HFFc6 (cell line): ENCODE measurements at regions not wholly inside any gene's neighbourhood (a gene's known extent, or its start where the extent isn't known, plus 50 kb on each side); places are given as distances from the start of the nearest gene placed in this dataset.

Source experiments
- DNase-seq: peaks from one replicate; pipeline ENCODE4 v3.0.0-alpha.2; 2018
- H3K27ac Mint-ChIP-seq: 2 replicates; pipeline ENCODE4 v1.8.0; 2020; ENCODE audit warnings: mild to moderate bottlenecking, mixed read lengths
- H3K27me3 Mint-ChIP-seq: 2 replicates; pipeline ENCODE4 v1.8.0; 2021; ENCODE audit warnings: mild to moderate bottlenecking, moderate library complexity, mixed read lengths; ENCODE audit not compliant: insufficient read depth
- H3K36me3 Mint-ChIP-seq: 2 replicates; pipeline ENCODE4 v1.8.0; 2021; ENCODE audit warnings: low read depth, mixed read lengths
- H3K4me1 Mint-ChIP-seq: 2 replicates; pipeline ENCODE4 v1.8.0; 2020; ENCODE audit warnings: low read depth, mixed read lengths
- H3K4me3 Mint-ChIP-seq: 2 replicates; pipeline ENCODE4 v1.8.0; 2020; ENCODE audit warnings: mild to moderate bottlenecking, moderate library complexity, mixed read lengths
- H3K9me3 Mint-ChIP-seq: 2 replicates; pipeline ENCODE4 v1.8.0; 2020; ENCODE audit warnings: mild to moderate bottlenecking, mixed read lengths
- CTCF ChIP-seq: fragments of 200-600 bp; sonication (generic); IDR thresholded peaks from 2 replicates; pipeline ENCODE4 v1.5.0; 2021; ENCODE audit warnings: antibody characterized with exemption, mild to moderate bottlenecking

- Mint-ChIP-seq H3K27ac (no peak overlapping the region), H3K27me3 (peaks cover 55% of the 10 kb centered on the region), H3K9me3 (no peaks in the 10 kb centered on the region), H3K4me1 (no peaks in the 10 kb centered on the region), H3K36me3 (no peaks in the 10 kb centered on the region), H3K4me3 (no peak overlapping the region)
- DNase-seq = no peak
- no peak for TF ChIP-seq CTCF
Observed at GRCh38 chr16:86448306-86448890, 61.9 kb upstream of the FOXF1 start.

- Mint-ChIP-seq H3K27me3 (peaks cover 54% of the 10 kb centered on the region), H3K9me3 (peaks cover 5% of the 10 kb centered on the region; the same call in 1 of the 2 replicates), H3K4me3 (no peak overlapping the region), H3K27ac (no peak overlapping the region), H3K4me1 (no peaks in the 10 kb centered on the region), H3K36me3 (no peaks in the 10 kb centered on the region)
- no peak for DNase-seq
- no peak for TF ChIP-seq CTCF
Observed at GRCh38 chr16:86449446-86450095, 60.8 kb upstream of the FOXF1 start.

- Mint-ChIP-seq H3K4me3 (no peak overlapping the region), H3K27me3 (peaks cover 51% of the 10 kb centered on the region), H3K4me1 (peaks cover 6% of the 10 kb centered on the region; the same call in 1 of the 2 replicates), H3K36me3 (no peaks in the 10 kb centered on the region; the same call in 1 of the 2 replicates), H3K9me3 (peaks cover 5% of the 10 kb centered on the region; the same call in 1 of the 2 replicates), H3K27ac (no peak overlapping the region)
- DNase-seq = no peak
- TF ChIP-seq CTCF = no peak
Observed at GRCh38 chr16:86450691-86451090, 59.6 kb upstream of the FOXF1 start.

GRCh38 chr16:86452451-86452850, 57.9 kb upstream of the FOXF1 start:
- no peak for TF ChIP-seq CTCF
- Mint-ChIP-seq H3K9me3 (peaks cover 5% of the 10 kb centered on the region; the same call in 1 of the 2 replicates), H3K4me1 (peaks cover 13% of the 10 kb centered on the region), H3K27ac (no peak overlapping the region), H3K4me3 (no peak overlapping the region), H3K27me3 (peaks cover 49% of the 10 kb centered on the region), H3K36me3 (no peaks in the 10 kb centered on the region; the same call in 1 of the 2 replicates)
- no peak for DNase-seq

- H3K9me3 Mint-ChIP-seq = peaks cover 5% of the 10 kb centered on the region; the same call in 1 of the 2 replicates
- H3K27ac Mint-ChIP-seq = no peak overlapping the region
- peaks cover 32% of the 10 kb centered on the region for H3K4me1 Mint-ChIP-seq
- no peak overlapping the region for H3K4me3 Mint-ChIP-seq
- H3K36me3 Mint-ChIP-seq = no peaks in the 10 kb centered on the region; the same call in 1 of the 2 replicates
- TF ChIP-seq CTCF = no peak
- H3K27me3 Mint-ChIP-seq = peaks cover 37% of the 10 kb centered on the region
- no peak for DNase-seq
Observed at GRCh38 chr16:86455116-86455515, 55.2 kb upstream of the FOXF1 start.
